A673 (cell line): ENCODE measurements at regions not wholly inside any gene's neighbourhood (a gene's known extent, or its start where the extent isn't known, plus 50 kb on each side); places are given as distances from the start of the nearest gene placed in this dataset.

Source experiments
- CTCF ChIP-seq: fragments of 300-800, 200-600 bp; sonication (generic); conservative IDR thresholded peaks from 2 replicates; pipeline ENCODE4 v1.5.1; 2017; ENCODE audit warnings: low read depth, mild to moderate bottlenecking, antibody characterized with exemption, low read length, moderate library complexity, mixed read lengths
- EZH2 ChIP-seq: fragments of 200-600 bp; sonication (generic); IDR thresholded peaks from 2 replicates; pipeline ENCODE4 v1.6.1; 2017; ENCODE audit warnings: borderline replicate concordance, low read depth, mild to moderate bottlenecking, mixed read lengths, antibody characterized with exemption, low read length; ENCODE audit not compliant: poor library complexity, severe bottlenecking

- TF ChIP-seq EZH2 (no peak), CTCF (no peak)
Measured at GRCh38 chr7:93747019-93747418, 143.5 kb downstream of the TFPI2 start.
